PC-3 (cell line): ENCODE measurements at regions not wholly inside any gene's neighbourhood (a gene's known extent, or its start where the extent isn't known, plus 50 kb on each side); places are given as distances from the start of the nearest gene placed in this dataset.
"Not testable (repeated sequence)": the region's sequence is repeated elsewhere in the genome, so short reads cannot be mapped to it uniquely, and the experiment has no call there.

Source experiments
- ATAC-seq: fragments of 200-7000 bp; cut with Tn5 transposase; 2 replicates; pipeline ENCODE4 v1.9.1; 2020; ENCODE audit warnings: mild to moderate bottlenecking, moderate library complexity
- BruUV-seq: library from RNA; stranded (reverse); fragments of 400-500 nt; replicated peaks from 2 replicates; lab custom pipeline; 2021; lab: Mats Ljungman, UMichigan
- CTCF ChIA-PET: fragments of 300-600 bp; sonication (Branson Sonifier 250); formaldehyde crosslinking; loops from one replicate; lab custom pipeline; 2022; ENCODE audit warnings: antibody characterized with exemption; lab: Charles Lee
- POLR2A ChIA-PET: fragments of 300-600 bp; sonication (Branson Sonifier 250); formaldehyde crosslinking; loops from one replicate; lab custom pipeline; 2022; ENCODE audit warnings: antibody characterized with exemption; ENCODE audit not compliant: unreplicated experiment; lab: Charles Lee
- DNase-seq: peaks from one replicate; pipeline ENCODE4 v3.0.0-alpha.2; 2015
- H2AFZ ChIP-seq: fragments of 300-600 bp; sonication (generic); 2 replicates; pipeline ENCODE4 v1.6.0; 2016; ENCODE audit warnings: antibody characterized with exemption, low read length
- H3F3A ChIP-seq: fragments of 300-600 bp; sonication (generic); one replicate; pipeline ENCODE4 v1.6.0; 2017; ENCODE audit warnings: antibody characterized with exemption, low read length, control low read depth, mild to moderate bottlenecking; ENCODE audit not compliant: unreplicated experiment
- H3K27ac ChIP-seq: fragments of 300-600 bp; sonication (generic); 2 replicates; pipeline ENCODE4 v1.5.1; 2016; ENCODE audit warnings: mild to moderate bottlenecking, low read length
- H3K27me3 ChIP-seq: fragments of 300-600 bp; sonication (generic); 2 replicates; pipeline ENCODE4 v1.6.1; 2016; ENCODE audit warnings: low read length, mixed read lengths
- H3K36me3 ChIP-seq: fragments of 300-600 bp; sonication (generic); 2 replicates; pipeline ENCODE4 v1.6.1; 2016; ENCODE audit warnings: low read depth, mixed run types, low read length, mixed read lengths
- H3K4me1 ChIP-seq: fragments of 300-600 bp; sonication (generic); 2 replicates; pipeline ENCODE4 v1.5.1; 2016; ENCODE audit warnings: low read length; ENCODE audit not compliant: insufficient read depth
- H3K4me2 ChIP-seq: fragments of 300-600 bp; sonication (generic); 2 replicates; pipeline ENCODE4 v1.6.0; 2016; ENCODE audit warnings: low read length
- H3K4me3 ChIP-seq: fragments of 300-600 bp; sonication (generic); 2 replicates; pipeline ENCODE4 v1.5.1; 2016; ENCODE audit warnings: mild to moderate bottlenecking, low read length, mixed read lengths
- H3K79me2 ChIP-seq: fragments of 300-600 bp; sonication (generic); 2 replicates; pipeline ENCODE4 v1.6.1; 2017; ENCODE audit warnings: low read length, mixed read lengths
- H3K9ac ChIP-seq: fragments of 300-600 bp; sonication (generic); 2 replicates; pipeline ENCODE4 v1.6.0; 2016; ENCODE audit warnings: mild to moderate bottlenecking, low read length
- H3K9me2 ChIP-seq: fragments of 300-600 bp; sonication (generic); replicated peaks from 2 replicates; pipeline ENCODE4 v1.6.1; 2016; ENCODE audit warnings: mixed run types, low read length, mixed read lengths
- H3K9me3 ChIP-seq: fragments of 300-600 bp; sonication (generic); 2 replicates; pipeline ENCODE4 v1.6.1; 2016; ENCODE audit warnings: low read length, mixed read lengths
- H4K20me1 ChIP-seq: fragments of 300-600 bp; sonication (generic); 2 replicates; pipeline ENCODE4 v1.6.1; 2016; ENCODE audit warnings: low read length, mixed read lengths
- CTCF ChIP-seq: fragments of 300-600 bp; sonication (generic); conservative IDR thresholded peaks from 2 replicates; pipeline ENCODE4 v1.5.1; 2017; ENCODE audit warnings: antibody characterized with exemption, low read depth, mild to moderate bottlenecking, low read length
- EZH2 ChIP-seq: fragments of 300-600 bp; sonication (generic); IDR thresholded peaks from one replicate; pipeline ENCODE4 v1.6.1; 2017; ENCODE audit warnings: antibody characterized with exemption, mild to moderate bottlenecking, low read length; ENCODE audit not compliant: unreplicated experiment
- EZH2phosphoT487 ChIP-seq: fragments of 300-600 bp; sonication (generic); IDR thresholded peaks from 2 replicates; pipeline ENCODE4 v1.6.1; 2018; ENCODE audit warnings: mild to moderate bottlenecking, antibody characterized with exemption, low read length, borderline replicate concordance
- intact Hi-C: fragments of 100-400 bp; cut with micrococcal nuclease; formaldehyde crosslinking; loops from 2 replicates; pipeline ENCODE4 v1.9.0; 2023

- CTCF ChIA-PET: interaction anchor here (0.5 to 1.0 kb wide), 5 partner anchors 31 to 178 kb away, joined by 3 to 4 read pairs (median 3); no protein-coding TSS in a partner anchor
- H3K4me1 ChIP-seq: no peaks in the 10 kb centered on the region
- no peaks in the 10 kb centered on the region for H3K36me3 ChIP-seq
- no peaks in the 10 kb centered on the region for H3K9me2 ChIP-seq
- intact Hi-C loops: loop anchor here (1.0 to 10.0 kb wide), 5 partner anchors 182 to 1803 kb away; no protein-coding TSS in a partner anchor
- TF ChIP-seq EZH2phosphoT487 (no peak), CTCF (no peak), EZH2 (no peak)
- BruUV-seq: no TSS peak
- H3F3A ChIP-seq: no peaks in the 10 kb centered on the region
- H4K20me1 ChIP-seq: no peaks in the 10 kb centered on the region
- DNase-seq: no peak
- POLR2A ChIA-PET: no interaction called here
- H2AFZ ChIP-seq: peak overlapping the region; percentile 89
- ATAC-seq: peak; percentile 35
- peak overlapping the region; percentile 68 for H3K4me3 ChIP-seq
- peaks cover 65% of the 10 kb centered on the region for H3K27me3 ChIP-seq
- H3K27ac ChIP-seq: no peak overlapping the region
- no peaks in the 10 kb centered on the region for H3K79me2 ChIP-seq
- H3K9me3 ChIP-seq: no peaks in the 10 kb centered on the region
- H3K4me2 ChIP-seq: peak overlapping the region; percentile 93
- H3K9ac ChIP-seq: no peak overlapping the region
These were observed 209.2 kb downstream of the ICOS start for GRCh38 chr2:204145791-204146190.

- intact Hi-C loops: loop anchor here (5.0 to 10.0 kb wide), 4 partner anchors 180 to 1530 kb away; no protein-coding TSS in a partner anchor
- POLR2A ChIA-PET, ATAC-seq, BruUV-seq, H4K20me1 ChIP-seq, H3K4me3 ChIP-seq, CTCF ChIA-PET, DNase-seq, H3K4me2 ChIP-seq, H3K79me2 ChIP-seq, H3K9ac ChIP-seq, H3K27ac ChIP-seq, H3K36me3 ChIP-seq, H3K9me3 ChIP-seq, H2AFZ ChIP-seq, H3F3A ChIP-seq, H3K9me2 ChIP-seq, H3K4me1 ChIP-seq: not testable (repeated sequence)
- peaks cover 64% of the 10 kb centered on the region for H3K27me3 ChIP-seq
These were observed 210.5 kb downstream of the ICOS start for GRCh38 chr2:204147040-204147439.

GRCh38 chr2:204150721-204151120 is 214.2 kb downstream of the ICOS start:
- BruUV-seq: no TSS peak
- DNase-seq: no peak
- CTCF ChIA-PET: no interaction called here
- Histone ChIP-seq H4K20me1 (no peaks in the 10 kb centered on the region), H3K9ac (no peak overlapping the region), H3K4me2 (no peak overlapping the region), H3K36me3 (no peaks in the 10 kb centered on the region), H3K4me1 (no peaks in the 10 kb centered on the region), H3F3A (no peaks in the 10 kb centered on the region), H3K4me3 (no peak overlapping the region), H3K27ac (no peak overlapping the region), H2AFZ (no peak overlapping the region), H3K9me3 (no peaks in the 10 kb centered on the region), H3K9me2 (no peaks in the 10 kb centered on the region), H3K27me3 (peaks cover 77% of the 10 kb centered on the region), H3K79me2 (no peaks in the 10 kb centered on the region)
- POLR2A ChIA-PET: no interaction called here
- TF ChIP-seq EZH2 (no peak), CTCF (no peak), EZH2phosphoT487 (no peak)
- intact Hi-C loops: no loop called here
- no peak for ATAC-seq
